ENCODE measurements at regions not wholly inside any gene's neighbourhood (a gene's known extent, or its start where the extent isn't known, plus 50 kb on each side); places are given as distances from the start of the nearest gene placed in this dataset.

DNA sequence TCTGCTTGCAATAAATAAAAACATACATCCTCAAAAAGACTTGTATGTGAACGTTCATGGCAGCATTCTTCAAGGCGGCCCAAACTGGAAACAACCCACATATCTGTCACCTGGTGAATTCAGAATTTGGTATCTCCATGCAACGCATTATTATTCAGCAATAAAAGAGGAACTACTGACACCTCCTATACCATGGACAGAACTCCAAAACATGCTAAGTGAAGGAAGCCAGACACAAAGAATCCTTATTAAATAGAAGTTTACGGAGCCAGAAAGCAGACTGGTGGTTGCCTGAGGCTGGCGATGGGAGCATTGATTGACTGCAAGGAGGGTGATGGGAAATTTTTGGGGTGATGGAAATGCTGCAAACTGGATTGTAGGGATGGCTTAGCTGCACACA lies 530.8 kb upstream of the DPP6 start:
- Histone ChIP-seq H3K27me3 (ENCODE audit: control insufficient read depth in 4 of 4, insufficient read depth in 4 of 4, low read length in 3 of 4) (no peaks in the 10 kb centered on the region), H3K4me1 (ENCODE audit: control insufficient read depth in 4 of 4, insufficient read depth in 4 of 4, low read length in 3 of 4) (no peaks in the 10 kb centered on the region), H3K9me3 (ENCODE audit: control insufficient read depth in 4 of 4, low read length in 3 of 4) (no peaks in the 10 kb centered on the region), H3K27ac (ENCODE audit: low read depth in 1 of 2, low read length in 2 of 2) (no peak overlapping the region), H3K9ac (ENCODE audit: low read depth in 1 of 2, low read length in 2 of 2) (no peak overlapping the region), H3K4me3 (ENCODE audit: low read depth in 1 of 3, low read length in 3 of 3) (no peak overlapping the region), H3K36me3 (ENCODE audit: control insufficient read depth in 4 of 4, insufficient read depth in 3 of 4, low read depth in 1 of 4, low read length in 3 of 4) (no peaks in the 10 kb centered on the region)
- no peak for DNase-seq (ENCODE audit: low spot score)
- TF ChIP-seq HNF4A (conservative IDR thresholded peaks at IDR 0.05): no peak
- TF ChIP-seq, protein P1, sequence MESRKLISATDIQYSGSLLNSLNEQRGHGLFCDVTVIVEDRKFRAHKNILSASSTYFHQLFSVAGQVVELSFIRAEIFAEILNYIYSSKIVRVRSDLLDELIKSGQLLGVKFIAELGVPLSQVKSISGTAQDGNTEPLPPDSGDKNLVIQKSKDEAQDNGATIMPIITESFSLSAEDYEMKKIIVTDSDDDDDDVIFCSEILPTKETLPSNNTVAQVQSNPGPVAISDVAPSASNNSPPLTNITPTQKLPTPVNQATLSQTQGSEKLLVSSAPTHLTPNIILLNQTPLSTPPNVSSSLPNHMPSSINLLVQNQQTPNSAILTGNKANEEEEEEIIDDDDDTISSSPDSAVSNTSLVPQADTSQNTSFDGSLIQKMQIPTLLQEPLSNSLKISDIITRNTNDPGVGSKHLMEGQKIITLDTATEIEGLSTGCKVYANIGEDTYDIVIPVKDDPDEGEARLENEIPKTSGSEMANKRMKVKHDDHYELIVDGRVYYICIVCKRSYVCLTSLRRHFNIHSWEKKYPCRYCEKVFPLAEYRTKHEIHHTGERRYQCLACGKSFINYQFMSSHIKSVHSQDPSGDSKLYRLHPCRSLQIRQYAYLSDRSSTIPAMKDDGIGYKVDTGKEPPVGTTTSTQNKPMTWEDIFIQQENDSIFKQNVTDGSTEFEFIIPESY (IDR thresholded peaks at IDR 0.05): no peak
- no peak for TF ChIP-seq FOXA2 (IDR thresholded peaks at IDR 0.05)
- no peak for TF ChIP-seq GABPA (IDR thresholded peaks at IDR 0.05 in 1 of 2, conservative IDR thresholded peaks at IDR 0.05 in 1 of 2)
- no peak for TF ChIP-seq EGR1 (IDR thresholded peaks at IDR 0.05; ENCODE audit: low read depth in 2 of 2)
- TF ChIP-seq, protein P2, sequence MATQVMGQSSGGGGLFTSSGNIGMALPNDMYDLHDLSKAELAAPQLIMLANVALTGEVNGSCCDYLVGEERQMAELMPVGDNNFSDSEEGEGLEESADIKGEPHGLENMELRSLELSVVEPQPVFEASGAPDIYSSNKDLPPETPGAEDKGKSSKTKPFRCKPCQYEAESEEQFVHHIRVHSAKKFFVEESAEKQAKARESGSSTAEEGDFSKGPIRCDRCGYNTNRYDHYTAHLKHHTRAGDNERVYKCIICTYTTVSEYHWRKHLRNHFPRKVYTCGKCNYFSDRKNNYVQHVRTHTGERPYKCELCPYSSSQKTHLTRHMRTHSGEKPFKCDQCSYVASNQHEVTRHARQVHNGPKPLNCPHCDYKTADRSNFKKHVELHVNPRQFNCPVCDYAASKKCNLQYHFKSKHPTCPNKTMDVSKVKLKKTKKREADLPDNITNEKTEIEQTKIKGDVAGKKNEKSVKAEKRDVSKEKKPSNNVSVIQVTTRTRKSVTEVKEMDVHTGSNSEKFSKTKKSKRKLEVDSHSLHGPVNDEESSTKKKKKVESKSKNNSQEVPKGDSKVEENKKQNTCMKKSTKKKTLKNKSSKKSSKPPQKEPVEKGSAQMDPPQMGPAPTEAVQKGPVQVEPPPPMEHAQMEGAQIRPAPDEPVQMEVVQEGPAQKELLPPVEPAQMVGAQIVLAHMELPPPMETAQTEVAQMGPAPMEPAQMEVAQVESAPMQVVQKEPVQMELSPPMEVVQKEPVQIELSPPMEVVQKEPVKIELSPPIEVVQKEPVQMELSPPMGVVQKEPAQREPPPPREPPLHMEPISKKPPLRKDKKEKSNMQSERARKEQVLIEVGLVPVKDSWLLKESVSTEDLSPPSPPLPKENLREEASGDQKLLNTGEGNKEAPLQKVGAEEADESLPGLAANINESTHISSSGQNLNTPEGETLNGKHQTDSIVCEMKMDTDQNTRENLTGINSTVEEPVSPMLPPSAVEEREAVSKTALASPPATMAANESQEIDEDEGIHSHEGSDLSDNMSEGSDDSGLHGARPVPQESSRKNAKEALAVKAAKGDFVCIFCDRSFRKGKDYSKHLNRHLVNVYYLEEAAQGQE (IDR thresholded peaks at IDR 0.05): no peak
- no peak for TF ChIP-seq FOXA1 (IDR thresholded peaks at IDR 0.05)
- TF ChIP-seq, protein P3, sequence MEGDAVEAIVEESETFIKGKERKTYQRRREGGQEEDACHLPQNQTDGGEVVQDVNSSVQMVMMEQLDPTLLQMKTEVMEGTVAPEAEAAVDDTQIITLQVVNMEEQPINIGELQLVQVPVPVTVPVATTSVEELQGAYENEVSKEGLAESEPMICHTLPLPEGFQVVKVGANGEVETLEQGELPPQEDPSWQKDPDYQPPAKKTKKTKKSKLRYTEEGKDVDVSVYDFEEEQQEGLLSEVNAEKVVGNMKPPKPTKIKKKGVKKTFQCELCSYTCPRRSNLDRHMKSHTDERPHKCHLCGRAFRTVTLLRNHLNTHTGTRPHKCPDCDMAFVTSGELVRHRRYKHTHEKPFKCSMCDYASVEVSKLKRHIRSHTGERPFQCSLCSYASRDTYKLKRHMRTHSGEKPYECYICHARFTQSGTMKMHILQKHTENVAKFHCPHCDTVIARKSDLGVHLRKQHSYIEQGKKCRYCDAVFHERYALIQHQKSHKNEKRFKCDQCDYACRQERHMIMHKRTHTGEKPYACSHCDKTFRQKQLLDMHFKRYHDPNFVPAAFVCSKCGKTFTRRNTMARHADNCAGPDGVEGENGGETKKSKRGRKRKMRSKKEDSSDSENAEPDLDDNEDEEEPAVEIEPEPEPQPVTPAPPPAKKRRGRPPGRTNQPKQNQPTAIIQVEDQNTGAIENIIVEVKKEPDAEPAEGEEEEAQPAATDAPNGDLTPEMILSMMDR (IDR thresholded peaks at IDR 0.05; ENCODE audit: low read depth, low read length, missing input control): no peak
- no peak for TF ChIP-seq HNF4G (IDR thresholded peaks at IDR 0.05)
- no peak for TF ChIP-seq TAF1 (conservative IDR thresholded peaks at IDR 0.05)
- no peak for TF ChIP-seq SP1 (IDR thresholded peaks at IDR 0.05)
- 79% methylated on average over 5 of the region's 5 CpGs for WGBS

DNA sequence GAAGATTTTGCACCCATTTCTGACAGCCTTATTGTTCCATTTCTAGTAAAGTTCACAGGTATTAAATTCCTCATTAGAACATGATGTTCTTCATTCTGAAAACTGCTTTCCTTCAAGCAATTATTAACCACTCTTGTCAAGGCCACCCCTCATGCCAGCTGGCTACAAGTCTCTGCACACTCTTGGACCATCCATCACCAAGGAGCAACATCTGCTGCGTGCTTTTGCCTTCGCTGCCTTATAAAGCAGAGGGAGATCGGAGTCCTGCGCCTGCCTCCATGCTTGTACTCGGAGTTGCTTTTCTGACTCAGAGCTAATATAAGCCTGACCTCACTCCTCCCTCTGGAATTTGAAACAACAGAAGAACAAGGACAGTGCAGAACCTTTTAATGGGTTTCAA lies 529.9 kb upstream of the DPP6 start:
- Histone ChIP-seq H3K36me3 (ENCODE audit: control insufficient read depth in 4 of 4, insufficient read depth in 3 of 4, low read depth in 1 of 4, low read length in 3 of 4) (no peaks in the 10 kb centered on the region), H3K9ac (ENCODE audit: low read depth in 1 of 2, low read length in 2 of 2) (no peak overlapping the region), H3K9me3 (ENCODE audit: control insufficient read depth in 4 of 4, low read length in 3 of 4) (no peaks in the 10 kb centered on the region), H3K27ac (ENCODE audit: low read depth in 1 of 2, low read length in 2 of 2) (no peak overlapping the region), H3K4me1 (ENCODE audit: control insufficient read depth in 4 of 4, insufficient read depth in 4 of 4, low read length in 3 of 4) (no peaks in the 10 kb centered on the region), H3K4me3 (ENCODE audit: low read depth in 1 of 3, low read length in 3 of 3) (no peak overlapping the region), H3K27me3 (ENCODE audit: control insufficient read depth in 4 of 4, insufficient read depth in 4 of 4, low read length in 3 of 4) (no peaks in the 10 kb centered on the region)
- TF ChIP-seq JUND (IDR thresholded peaks at IDR 0.05) (no peak), RXRA (IDR thresholded peaks at IDR 0.05) (no peak), YY1 (IDR thresholded peaks at IDR 0.05) (no peak), RAD21 (IDR thresholded peaks at IDR 0.05) (no peak)
- TF ChIP-seq, protein P3 (IDR thresholded peaks at IDR 0.05; ENCODE audit: low read depth, low read length, missing input control): no peak
- TF ChIP-seq, protein P1 (IDR thresholded peaks at IDR 0.05): no peak
- no peak for DNase-seq (ENCODE audit: low spot score)
- 60% methylated on average over 5 of the region's 5 CpGs for WGBS

Measured in liver (tissue), 8 donors.